ENCODE measurements at regions not wholly inside any gene's neighbourhood (a gene's known extent, or its start where the extent isn't known, plus 50 kb on each side); places are given as distances from the start of the nearest gene placed in this dataset.

- no peak overlapping the region for H3K4me3 ChIP-seq (ENCODE audit: low read depth, low read length)
- no peak for DNase-seq (ENCODE audit: low read depth)
- no peaks in the 10 kb centered on the region for H3K36me3 ChIP-seq (ENCODE audit: control insufficient read depth, insufficient read depth, low read length)
- no peak for TF ChIP-seq CTCF (IDR thresholded peaks at IDR 0.05; ENCODE audit: insufficient read depth, low read length, poor library complexity, severe bottlenecking)
- no peaks in the 10 kb centered on the region for H3K27me3 ChIP-seq (ENCODE audit: control insufficient read depth, insufficient read depth, low read length)
Measured at GRCh38 chr7:67523713-67524112, 527.1 kb downstream of the TYW1 start.

- no peak for DNase-seq (ENCODE audit: low read depth)
- H3K4me3 ChIP-seq (ENCODE audit: low read depth, low read length) = no peak overlapping the region
- no peaks in the 10 kb centered on the region for H3K27me3 ChIP-seq (ENCODE audit: control insufficient read depth, insufficient read depth, low read length)
- no peaks in the 10 kb centered on the region for H3K36me3 ChIP-seq (ENCODE audit: control insufficient read depth, insufficient read depth, low read length)
- no peak for TF ChIP-seq CTCF (IDR thresholded peaks at IDR 0.05; ENCODE audit: insufficient read depth, low read length, poor library complexity, severe bottlenecking)
Measured at GRCh38 chr7:67525588-67525987, 529.0 kb downstream of the TYW1 start.

- no peak overlapping the region for H3K4me3 ChIP-seq (ENCODE audit: low read depth, low read length)
- H3K27me3 ChIP-seq (ENCODE audit: control insufficient read depth, insufficient read depth, low read length) = no peaks in the 10 kb centered on the region
- no peak for TF ChIP-seq CTCF (IDR thresholded peaks at IDR 0.05; ENCODE audit: insufficient read depth, low read length, poor library complexity, severe bottlenecking)
- no peaks in the 10 kb centered on the region for H3K36me3 ChIP-seq (ENCODE audit: control insufficient read depth, insufficient read depth, low read length)
- DNase-seq (ENCODE audit: low read depth) = no peak
Measured at GRCh38 chr7:67535241-67535989, 538.8 kb downstream of the TYW1 start.

- Histone ChIP-seq H3K27me3 (ENCODE audit: control insufficient read depth, insufficient read depth, low read length) (no peaks in the 10 kb centered on the region), H3K4me3 (ENCODE audit: low read depth, low read length) (no peak overlapping the region), H3K36me3 (ENCODE audit: control insufficient read depth, insufficient read depth, low read length) (no peaks in the 10 kb centered on the region)
- DNase-seq (ENCODE audit: low read depth) = no peak
- TF ChIP-seq CTCF (IDR thresholded peaks at IDR 0.05; ENCODE audit: insufficient read depth, low read length, poor library complexity, severe bottlenecking) = no peak
Measured at GRCh38 chr7:67542916-67543315, 546.3 kb downstream of the TYW1 start.

- TF ChIP-seq CTCF (IDR thresholded peaks at IDR 0.05; ENCODE audit: insufficient read depth, low read length, poor library complexity, severe bottlenecking) = no peak
- Histone ChIP-seq H3K4me3 (ENCODE audit: low read depth, low read length) (no peak overlapping the region), H3K36me3 (ENCODE audit: control insufficient read depth, insufficient read depth, low read length) (no peaks in the 10 kb centered on the region), H3K27me3 (ENCODE audit: control insufficient read depth, insufficient read depth, low read length) (no peaks in the 10 kb centered on the region)
- no peak for DNase-seq (ENCODE audit: low read depth)
Measured at GRCh38 chr7:67547183-67547907, 550.7 kb downstream of the TYW1 start.
